SU-DHL-6 (cell line): ENCODE measurements at regions not wholly inside any gene's neighbourhood (a gene's known extent, or its start where the extent isn't known, plus 50 kb on each side); places are given as distances from the start of the nearest gene placed in this dataset.

ENCODE experiments used
- EZH2phosphoT487 ChIP-seq: fragments of 200-600 bp; sonication (generic), shearing (Covaris generic); conservative IDR thresholded peaks from 2 replicates; pipeline ENCODE4 v1.6.1; 2018; ENCODE audit warnings: mild to moderate bottlenecking, antibody characterized with exemption, low read length, moderate library complexity, mixed read lengths
- TF ChIP-seq, protein P1 (sequence below): fragments of 200-600 bp; sonication (generic); IDR thresholded peaks from one replicate; pipeline ENCODE4 v1.5.1; 2017; ENCODE audit warnings: antibody characterized with exemption, mild to moderate bottlenecking, low read length, moderate library complexity; ENCODE audit not compliant: insufficient read depth, poor library complexity, severe bottlenecking

DNA sequence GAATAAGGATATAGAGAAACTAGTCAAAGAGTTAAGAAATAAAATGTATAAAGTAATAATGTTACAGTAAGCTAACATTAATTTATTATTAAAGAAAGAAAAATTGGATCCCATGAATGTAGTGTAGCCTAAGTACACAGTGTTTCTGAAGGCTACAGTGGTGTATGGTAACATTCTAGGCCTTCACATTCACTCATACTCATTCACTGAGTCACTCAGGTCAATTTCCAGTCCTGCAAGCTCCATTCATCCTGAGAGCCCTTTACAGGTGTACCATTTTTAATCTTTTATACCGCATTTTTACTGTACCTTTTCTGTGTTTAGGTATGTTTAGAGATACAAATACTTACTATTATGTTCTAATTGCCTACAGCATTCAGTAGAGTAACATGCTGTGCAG, 120.6 kb upstream of the AGA start:
- TF ChIP-seq, protein P1, sequence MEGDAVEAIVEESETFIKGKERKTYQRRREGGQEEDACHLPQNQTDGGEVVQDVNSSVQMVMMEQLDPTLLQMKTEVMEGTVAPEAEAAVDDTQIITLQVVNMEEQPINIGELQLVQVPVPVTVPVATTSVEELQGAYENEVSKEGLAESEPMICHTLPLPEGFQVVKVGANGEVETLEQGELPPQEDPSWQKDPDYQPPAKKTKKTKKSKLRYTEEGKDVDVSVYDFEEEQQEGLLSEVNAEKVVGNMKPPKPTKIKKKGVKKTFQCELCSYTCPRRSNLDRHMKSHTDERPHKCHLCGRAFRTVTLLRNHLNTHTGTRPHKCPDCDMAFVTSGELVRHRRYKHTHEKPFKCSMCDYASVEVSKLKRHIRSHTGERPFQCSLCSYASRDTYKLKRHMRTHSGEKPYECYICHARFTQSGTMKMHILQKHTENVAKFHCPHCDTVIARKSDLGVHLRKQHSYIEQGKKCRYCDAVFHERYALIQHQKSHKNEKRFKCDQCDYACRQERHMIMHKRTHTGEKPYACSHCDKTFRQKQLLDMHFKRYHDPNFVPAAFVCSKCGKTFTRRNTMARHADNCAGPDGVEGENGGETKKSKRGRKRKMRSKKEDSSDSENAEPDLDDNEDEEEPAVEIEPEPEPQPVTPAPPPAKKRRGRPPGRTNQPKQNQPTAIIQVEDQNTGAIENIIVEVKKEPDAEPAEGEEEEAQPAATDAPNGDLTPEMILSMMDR: no peak
- TF ChIP-seq EZH2phosphoT487: no peak
